Mesothelial cell of epicardium (in vitro differentiated cells): ENCODE measurements at regions not wholly inside any gene's neighbourhood (a gene's known extent, or its start where the extent isn't known, plus 50 kb on each side); places are given as distances from the start of the nearest gene placed in this dataset.

Experiments
- DNase-seq, 2 experiments: peaks; one replicate each; pipeline ENCODE4 v3.0.0; 2021; ENCODE audit warnings: low spot score in 2 of 2; ENCODE audit not compliant: unreplicated experiment in 2 of 2
- H3K27ac Mint-ChIP-seq: 2 replicates; pipeline ENCODE4 v1.8.0; 2021; ENCODE audit warnings: mixed read lengths
- H3K27me3 Mint-ChIP-seq: 2 replicates; pipeline ENCODE4 v1.8.0; 2021; ENCODE audit warnings: low read depth, mixed read lengths
- H3K36me3 Mint-ChIP-seq: 2 replicates; pipeline ENCODE4 v1.8.0; 2021; ENCODE audit warnings: mixed read lengths
- H3K4me1 Mint-ChIP-seq: 2 replicates; pipeline ENCODE4 v1.8.0; 2021; ENCODE audit warnings: mixed read lengths
- H3K4me3 Mint-ChIP-seq: 2 replicates; pipeline ENCODE4 v1.8.0; 2021; ENCODE audit warnings: mild to moderate bottlenecking, moderate library complexity, mixed read lengths
- H3K9me3 Mint-ChIP-seq: 2 replicates; pipeline ENCODE4 v1.8.0; 2021; ENCODE audit warnings: mixed read lengths
- CTCF ChIP-seq: fragments of 200-600 bp; sonication (generic); IDR thresholded peaks from one replicate; pipeline ENCODE4 v1.5.0; 2021; ENCODE audit warnings: antibody characterized with exemption; ENCODE audit not compliant: unreplicated experiment

GRCh38 chr9:30504502-30504905 is 1879.9 kb upstream of the ACO1 start:
- H3K27ac Mint-ChIP-seq, result no peak overlapping the region
- H3K4me3 Mint-ChIP-seq, result no peak overlapping the region
- no peak for DNase-seq
- H3K27me3 Mint-ChIP-seq, result no peaks in the 10 kb centered on the region
- peaks cover 4% of the 10 kb centered on the region for H3K4me1 Mint-ChIP-seq
- TF ChIP-seq CTCF, result no peak
- peaks cover 5% of the 10 kb centered on the region for H3K9me3 Mint-ChIP-seq
- H3K36me3 Mint-ChIP-seq, result no peaks in the 10 kb centered on the region

GRCh38 chr9:30505311-30505710 is 1879.1 kb upstream of the ACO1 start:
- no peak for TF ChIP-seq CTCF
- Mint-ChIP-seq H3K27ac (no peak overlapping the region), H3K4me1 (peaks cover 4% of the 10 kb centered on the region), H3K27me3 (no peaks in the 10 kb centered on the region), H3K9me3 (peaks cover 5% of the 10 kb centered on the region), H3K4me3 (no peak overlapping the region), H3K36me3 (no peaks in the 10 kb centered on the region)
- no peak for DNase-seq

- Mint-ChIP-seq H3K9me3 (peaks cover 2% of the 10 kb centered on the region), H3K4me3 (no peak overlapping the region), H3K4me1 (peaks cover 9% of the 10 kb centered on the region), H3K27ac (no peak overlapping the region), H3K27me3 (no peaks in the 10 kb centered on the region), H3K36me3 (no peaks in the 10 kb centered on the region)
- no peak for TF ChIP-seq CTCF
- DNase-seq, result no peak
Observed at GRCh38 chr9:30506749-30507148, 1877.7 kb upstream of the ACO1 start.

- no peaks in the 10 kb centered on the region for H3K9me3 Mint-ChIP-seq
- no peak for DNase-seq
- H3K36me3 Mint-ChIP-seq, result no peaks in the 10 kb centered on the region
- no peaks in the 10 kb centered on the region for H3K27me3 Mint-ChIP-seq
- H3K4me1 Mint-ChIP-seq, result peaks cover 9% of the 10 kb centered on the region
- no peak for TF ChIP-seq CTCF
- no peak overlapping the region for H3K4me3 Mint-ChIP-seq
- H3K27ac Mint-ChIP-seq, result no peak overlapping the region
Observed at GRCh38 chr9:30507166-30507565, 1877.3 kb upstream of the ACO1 start.

GRCh38 chr9:30511666-30512065 is 1872.8 kb upstream of the ACO1 start:
- no peak for TF ChIP-seq CTCF
- Mint-ChIP-seq H3K36me3 (no peaks in the 10 kb centered on the region), H3K4me3 (no peak overlapping the region), H3K27ac (no peak overlapping the region), H3K4me1 (peaks cover 4% of the 10 kb centered on the region), H3K27me3 (no peaks in the 10 kb centered on the region), H3K9me3 (peaks cover 13% of the 10 kb centered on the region)
- no peak for DNase-seq

GRCh38 chr9:30519166-30519565 is 1865.3 kb upstream of the ACO1 start:
- Mint-ChIP-seq H3K4me1 (no peaks in the 10 kb centered on the region), H3K36me3 (no peaks in the 10 kb centered on the region), H3K4me3 (no peak overlapping the region), H3K27me3 (peaks cover 2% of the 10 kb centered on the region), H3K9me3 (peaks cover 3% of the 10 kb centered on the region), H3K27ac (no peak overlapping the region)
- TF ChIP-seq CTCF, result no peak
- DNase-seq, result no peak
